HCT116 (cell line): ENCODE measurements at regions not wholly inside any gene's neighbourhood (a gene's known extent, or its start where the extent isn't known, plus 50 kb on each side); places are given as distances from the start of the nearest gene placed in this dataset.

Experiments used
- ATAC-seq: fragments of 200-7000 bp; cut with Tn5 transposase; 2 replicates; pipeline ENCODE4 v1.9.1; 2020; ENCODE audit warnings: mild to moderate bottlenecking, moderate library complexity
- BruUV-seq: library from RNA; stranded (reverse); fragments of 400-500 nt; replicated peaks from 2 replicates; lab custom pipeline; 2021; lab: Mats Ljungman, UMichigan
- CTCF ChIA-PET: fragments of 300-600 bp; sonication (Branson Sonifier 250); formaldehyde crosslinking; loops from one replicate; lab custom pipeline; 2021; ENCODE audit warnings: antibody characterized with exemption; lab: Charles Lee
- POLR2A ChIA-PET: fragments of 300-600, 350-600 bp; sonication (Branson Sonifier 250); formaldehyde crosslinking; loops from one replicate; lab custom pipeline; 2021; ENCODE audit warnings: antibody characterized with exemption; lab: Charles Lee
- RAD21 ChIA-PET, 2 experiments: fragments of 300-600 bp; sonication (Branson Sonifier 250); formaldehyde crosslinking; loops; one replicate each; lab custom pipeline; 2023; ENCODE audit warnings: low total read pairs in 2 of 2; ENCODE audit not compliant: uncharacterized antibody in 2 of 2, unreplicated experiment in 2 of 2, low non-redundant PET in 1 of 2; lab: Charles Lee
- DNase-seq: peaks from one replicate; pipeline ENCODE4 v3.0.0-alpha.2; 2010; ENCODE audit warnings: low read depth, low spot score
- H2AFZ ChIP-seq: fragments of 200-600 bp; shearing (Covaris generic), sonication (generic); 2 replicates; pipeline ENCODE4 v1.6.1; 2017; ENCODE audit warnings: low read depth, mixed run types, mixed read lengths, antibody characterized with exemption, low read length; ENCODE audit not compliant: poor library complexity, severe bottlenecking
- H3K27ac ChIP-seq: 2 replicates; pipeline ENCODE4 v1.5.1; 2012; ENCODE audit warnings: low read depth, low read length
- H3K27me3 ChIP-seq: fragments of 200-600 bp; sonication (generic); 2 replicates; pipeline ENCODE4 v1.6.1; 2016; ENCODE audit warnings: mixed run types, low read length, mixed read lengths; ENCODE audit not compliant: insufficient read depth
- H3K36me3 ChIP-seq, 2 experiments: fragments of 200-500 bp in 1 of 2; fragments of 200-600 bp in 1 of 2; sonication (Bioruptor generic) in 1 of 2; sonication (generic) in 1 of 2; 2 replicates each; pipeline versions ENCODE4 v1.5.1 to v1.6.1; 2014 to 2016; ENCODE audit warnings: low read length in 2 of 2, inconsistent platforms in 1 of 2, mixed read lengths in 1 of 2, mixed run types in 1 of 2; ENCODE audit not compliant: insufficient read depth in 2 of 2, control insufficient read depth in 1 of 2
- H3K4me1 ChIP-seq, 2 experiments: fragments of 200-600 bp in 1 of 2; sonication (generic) in 1 of 2; 2 replicates each; pipeline versions ENCODE4 v1.5.1 to v1.6.1; 2012 to 2017; ENCODE audit warnings: low read length in 2 of 2, inconsistent platforms in 1 of 2, mild to moderate bottlenecking in 1 of 2, mixed read lengths in 1 of 2, mixed run types in 1 of 2, moderate library complexity in 1 of 2; ENCODE audit not compliant: insufficient read depth in 2 of 2, control insufficient read depth in 1 of 2
- H3K4me2 ChIP-seq: fragments of 200-600 bp; sonication (generic); 2 replicates; pipeline ENCODE4 v1.6.1; 2017; ENCODE audit warnings: mixed run types, low read length, mixed read lengths
- H3K4me3 ChIP-seq, 2 experiments: fragments of 200-600 bp in 1 of 2; sonication (generic) in 1 of 2; replicated peaks in 1 of 2; 2 replicates each; pipeline ENCODE4 v1.5.1; 2011 to 2016; ENCODE audit warnings: low read length in 2 of 2, control low read depth in 1 of 2, low read depth in 1 of 2, mild to moderate bottlenecking in 1 of 2, mixed read lengths in 1 of 2, mixed run types in 1 of 2
- H3K79me2 ChIP-seq: fragments of 200-600 bp; sonication (generic); 2 replicates; pipeline ENCODE4 v1.6.1; 2017; ENCODE audit warnings: mild to moderate bottlenecking, mixed run types, low read length, moderate library complexity, mixed read lengths; ENCODE audit not compliant: insufficient read depth
- H3K9ac ChIP-seq: fragments of 200-600 bp; sonication (generic); 2 replicates; pipeline ENCODE4 v1.6.1; 2016; ENCODE audit warnings: low read length, mixed read lengths
- H3K9me2 ChIP-seq: fragments of 200-600 bp; sonication (generic), shearing (Covaris generic); 2 replicates; pipeline ENCODE4 v1.6.1; 2017; ENCODE audit warnings: mixed run types, mild to moderate bottlenecking, moderate library complexity; ENCODE audit not compliant: insufficient read depth
- H3K9me3 ChIP-seq, 2 experiments: fragments of 200-500 bp in 1 of 2; fragments of 200-600 bp in 1 of 2; sonication (Bioruptor generic) in 1 of 2; sonication (generic) in 1 of 2; 2 replicates each; pipeline ENCODE4 v1.6.1; 2014 to 2017; ENCODE audit warnings: low read length in 2 of 2, mixed read lengths in 2 of 2, inconsistent platforms in 1 of 2, low read depth in 1 of 2, mild to moderate bottlenecking in 1 of 2, mixed run types in 1 of 2, moderate library complexity in 1 of 2; ENCODE audit not compliant: control insufficient read depth in 1 of 2, insufficient read depth in 1 of 2
- H4K20me1 ChIP-seq: fragments of 200-600 bp; sonication (generic), shearing (Covaris generic); 2 replicates; pipeline ENCODE4 v1.6.1; 2017; ENCODE audit warnings: mixed run types, mild to moderate bottlenecking, moderate library complexity; ENCODE audit not compliant: insufficient read depth
- ATF3 ChIP-seq: IDR thresholded peaks from 2 replicates; pipeline ENCODE4 v1.6.1; 2012
- CBX3 ChIP-seq: IDR thresholded peaks from 2 replicates; pipeline ENCODE4 v1.6.1; 2012; ENCODE audit warnings: low read depth
- CTCF ChIP-seq, 3 experiments: fragments of 200-600 bp in 1 of 3; sonication (generic) in 1 of 3; IDR thresholded peaks in 2 of 3; conservative IDR thresholded peaks in 1 of 3; 2 replicates each; pipeline ENCODE4 v1.5.1; 2012 to 2017; ENCODE audit warnings: low read depth in 2 of 3, low read length in 2 of 3, antibody characterized with exemption in 1 of 3, borderline replicate concordance in 1 of 3, control low read depth in 1 of 3, mild to moderate bottlenecking in 1 of 3, mixed read lengths in 1 of 3, mixed run types in 1 of 3, moderate library complexity in 1 of 3; ENCODE audit not compliant: insufficient read depth in 1 of 3
- FOSL1 ChIP-seq: IDR thresholded peaks from 2 replicates; pipeline ENCODE4 v1.6.1; 2012; ENCODE audit warnings: low read depth
- JUND ChIP-seq: IDR thresholded peaks from 2 replicates; pipeline ENCODE4 v1.6.1; 2012
- POLR2A ChIP-seq: IDR thresholded peaks from 2 replicates; pipeline ENCODE4 v1.7.0; 2011; ENCODE audit warnings: borderline replicate concordance; ENCODE audit not compliant: insufficient read depth, insufficient read length; ENCODE audit errors: extremely low read depth
- RAD21 ChIP-seq: IDR thresholded peaks from 2 replicates; pipeline ENCODE4 v1.6.1; 2012; ENCODE audit warnings: low read depth, mild to moderate bottlenecking
- SIN3A ChIP-seq: IDR thresholded peaks from 2 replicates; pipeline ENCODE4 v1.6.1; 2012; ENCODE audit warnings: low read depth
- SP1 ChIP-seq: IDR thresholded peaks from 2 replicates; pipeline ENCODE4 v1.6.1; 2012; ENCODE audit warnings: low read depth
- SRF ChIP-seq: IDR thresholded peaks from 2 replicates; pipeline ENCODE4 v1.6.1; 2012; ENCODE audit warnings: low read depth
- ZFX ChIP-seq: fragments of 450-650 bp; IDR thresholded peaks from 2 replicates; pipeline ENCODE4 v1.6.1; 2017
- ZNF274 ChIP-seq: fragments of 200-500 bp; sonication (Bioruptor generic); IDR thresholded peaks from 2 replicates; pipeline ENCODE4 v1.6.1; 2014; ENCODE audit warnings: mild to moderate bottlenecking, low read depth, low read length, inconsistent platforms
- intact Hi-C: fragments of 100-400 bp; cut with micrococcal nuclease; formaldehyde crosslinking; loops from 2 replicates; pipeline ENCODE4 v1.10.0; 2022

GRCh38 chrX:790783-791360 lies 160.3 kb downstream of the SHOX start:
- no TSS peak for BruUV-seq
- TF ChIP-seq ATF3: no peak
- no peak for TF ChIP-seq RAD21
- TF ChIP-seq CBX3: no peak
- no peak for TF ChIP-seq SRF
- no peak for TF ChIP-seq JUND
- TF ChIP-seq ZFX: no peak
- TF ChIP-seq ZNF274: no peak
- TF ChIP-seq FOSL1: no peak
- no peak for TF ChIP-seq SP1
- TF ChIP-seq CTCF (IDR thresholded peaks at IDR 0.05 in 2 of 3, conservative IDR thresholded peaks at IDR 0.05 in 1 of 3; ENCODE audit: borderline replicate concordance in 1 of 3, insufficient read depth in 1 of 3, low read depth in 2 of 3, low read length in 2 of 3): no peak
- TF ChIP-seq POLR2A: no peak
- no peak for TF ChIP-seq SIN3A
- Histone ChIP-seq H3K4me1 (no peaks in the 10 kb centered on the region), H3K4me3 (no peak overlapping the region), H3K27ac (no peak overlapping the region), H3K9ac (no peak overlapping the region), H3K79me2 (no peaks in the 10 kb centered on the region), H3K36me3 (no peaks in the 10 kb centered on the region), H2AFZ (no peak overlapping the region), H3K9me2 (no peaks in the 10 kb centered on the region), H4K20me1 (no peaks in the 10 kb centered on the region), H3K27me3 (no peaks in the 10 kb centered on the region), H3K9me3 (no peaks in the 10 kb centered on the region), H3K4me2 (no peak overlapping the region)
- DNase-seq (no peak), ATAC-seq (no peak)
- intact Hi-C loops: no loop called here
- RAD21 ChIA-PET: no interaction called here
- POLR2A ChIA-PET: no interaction called here
- CTCF ChIA-PET: no interaction called here
